HG03108 (cell line): ENCODE measurements at regions not wholly inside any gene's neighbourhood (a gene's known extent, or its start where the extent isn't known, plus 50 kb on each side); places are given as distances from the start of the nearest gene placed in this dataset.

Source experiments
- ATAC-seq: cut with Tn5 transposase; IDR thresholded peaks from one replicate; pipeline ENCODE4 v1.9.1; 2021; ENCODE audit warnings: moderate library complexity; ENCODE audit not compliant: unreplicated experiment

- ATAC-seq, result no peak
Measured at GRCh38 chr1:218863987-218864386, 309.7 kb upstream of the LYPLAL1 start.

DNA sequence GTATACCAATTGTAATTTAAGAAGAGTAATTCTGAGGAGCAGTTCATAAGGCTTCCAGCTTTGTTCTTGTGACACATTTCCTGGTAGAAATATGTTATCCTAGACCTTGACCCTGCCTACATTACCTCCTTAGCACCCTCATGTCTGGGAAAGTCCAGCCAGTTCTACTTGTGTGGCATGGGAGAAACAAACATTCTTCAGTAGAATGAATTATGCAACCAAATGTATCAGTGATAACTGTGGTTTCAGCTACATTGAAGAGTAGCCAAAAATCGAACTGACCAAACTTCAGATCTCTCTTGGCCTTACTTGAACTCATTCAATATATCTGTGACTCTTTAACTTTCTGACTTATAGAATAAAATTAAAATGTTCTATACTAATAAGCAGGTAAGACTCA lies 308.1 kb upstream of the LYPLAL1 start:
- no peak for ATAC-seq

DNA sequence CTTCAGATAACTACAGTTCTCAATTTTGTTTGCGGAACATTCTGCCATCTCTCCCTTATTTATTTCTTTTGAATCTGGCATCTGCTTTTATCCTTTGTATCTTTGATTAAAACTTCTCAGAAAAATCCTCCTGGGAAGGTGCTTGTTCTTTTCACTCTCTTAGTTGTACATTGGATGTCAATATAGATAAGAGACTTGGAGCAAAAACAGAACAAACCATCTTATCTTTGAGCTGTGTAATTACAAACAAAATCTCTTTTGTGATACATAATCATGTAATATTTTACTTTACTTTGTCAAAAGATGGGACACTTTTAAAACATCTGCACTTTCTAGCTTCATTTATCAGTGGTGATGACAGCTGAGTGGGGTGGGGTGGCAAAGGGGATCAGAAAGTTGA lies 307.2 kb upstream of the LYPLAL1 start:
- ATAC-seq, result no peak

- no peak for ATAC-seq
Measured at GRCh38 chr1:218867066-218867465, 306.6 kb upstream of the LYPLAL1 start.

DNA sequence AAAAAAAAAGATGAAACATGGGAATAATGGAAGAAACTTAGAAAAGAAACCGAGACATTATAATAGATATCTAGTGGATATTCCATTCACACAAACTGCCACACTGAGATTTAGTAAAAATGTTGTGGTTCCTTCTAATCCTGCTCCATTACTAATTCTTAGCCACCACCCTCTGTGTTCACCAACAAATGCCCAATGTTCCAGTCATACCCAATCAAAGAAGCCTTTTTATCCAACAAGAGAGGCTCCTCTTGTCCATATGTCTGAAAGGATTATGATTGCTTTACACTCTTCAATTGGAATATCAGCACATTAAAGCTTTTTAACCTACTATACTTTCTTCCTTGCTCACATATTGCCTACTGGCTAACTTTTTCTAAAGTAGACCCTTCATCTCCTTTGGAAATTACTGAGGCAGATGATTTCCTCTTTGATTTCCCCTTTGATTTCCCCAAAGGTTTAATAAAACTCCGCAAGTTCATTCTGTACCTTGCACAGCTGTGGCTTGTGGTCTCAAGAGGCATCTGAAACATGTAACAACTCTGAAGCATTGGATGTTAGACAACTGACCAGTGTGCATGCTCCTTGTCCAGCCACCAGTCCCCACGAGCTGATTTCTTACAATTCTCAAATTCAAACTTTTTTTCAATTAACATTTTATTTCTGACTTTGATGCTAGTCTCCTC lies 305.6 kb upstream of the LYPLAL1 start:
- no peak for ATAC-seq

DNA sequence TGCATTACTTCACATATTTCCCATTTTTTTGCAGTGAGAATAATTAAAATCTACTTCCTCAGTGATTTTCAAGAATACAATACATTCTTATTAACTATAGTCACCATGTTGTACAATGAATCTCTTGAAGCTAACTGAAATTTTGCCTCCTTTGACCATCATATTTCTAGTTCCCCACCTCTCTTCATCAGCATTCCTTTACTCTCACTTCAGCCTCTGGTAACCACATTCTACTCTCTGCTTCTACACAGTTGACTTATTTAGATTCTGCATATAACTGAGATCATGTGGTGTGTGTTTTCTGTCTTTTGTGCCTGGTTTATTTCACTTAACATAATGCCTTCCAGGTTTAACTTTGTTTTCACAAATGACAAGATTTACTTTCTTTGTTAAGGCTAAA lies 304.4 kb upstream of the LYPLAL1 start:
- ATAC-seq, result no peak

- ATAC-seq, result no peak
Measured at GRCh38 chr1:218872026-218872425, 301.7 kb upstream of the LYPLAL1 start.

GRCh38 chr1:218872928-218873327 lies 300.8 kb upstream of the LYPLAL1 start:
- no peak for ATAC-seq

- no peak for ATAC-seq
Measured at GRCh38 chr1:218874313-218874712, 299.4 kb upstream of the LYPLAL1 start.

DNA sequence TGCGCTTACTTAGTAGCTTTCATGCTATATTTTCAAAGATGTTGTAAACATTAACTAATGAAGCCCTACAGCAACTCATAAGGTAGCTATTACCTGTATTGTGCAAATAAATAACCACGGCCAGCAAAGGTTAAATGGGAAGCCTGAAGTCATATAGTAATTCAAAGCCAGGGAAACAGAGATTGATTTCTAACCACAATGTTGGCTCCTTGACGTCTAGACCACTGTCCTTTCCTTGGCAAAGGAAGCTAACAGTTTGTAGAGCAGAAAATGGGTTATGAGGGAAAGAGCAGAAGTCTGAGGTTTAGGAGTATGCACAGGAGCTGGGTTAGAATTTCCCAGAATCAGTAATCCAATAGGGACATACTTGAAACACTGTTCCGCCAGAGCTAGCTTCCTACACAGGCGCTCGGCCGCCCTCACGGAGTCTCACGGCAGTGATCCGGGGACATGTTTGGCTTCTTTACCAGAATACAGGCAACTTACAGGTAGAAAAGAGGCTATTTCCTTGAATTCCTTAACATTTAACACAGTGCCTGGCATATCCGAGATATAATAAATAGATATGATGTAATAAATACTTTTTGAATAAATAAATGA lies 298.8 kb upstream of the LYPLAL1 start:
- no peak for ATAC-seq

DNA sequence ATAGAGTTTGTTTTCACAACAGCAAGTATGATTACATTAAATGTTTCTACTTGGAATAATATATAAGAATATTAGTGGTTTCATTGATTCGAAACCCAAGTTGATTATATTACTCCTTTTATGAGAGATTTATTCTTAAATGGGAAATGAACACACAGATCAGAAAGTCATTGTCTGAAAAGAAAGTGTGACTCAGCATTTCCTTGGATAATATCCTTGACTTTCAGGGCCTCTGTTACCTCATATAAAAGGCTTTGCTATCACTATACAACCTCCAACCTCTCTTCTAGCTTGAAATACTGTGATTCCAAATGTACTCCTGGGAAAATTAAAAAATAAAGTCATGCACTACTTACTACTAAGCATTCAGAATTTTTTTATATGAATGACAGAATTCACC lies 295.3 kb upstream of the LYPLAL1 start:
- ATAC-seq, result no peak

GRCh38 chr1:218880484-218881060 lies 293.1 kb upstream of the LYPLAL1 start:
- ATAC-seq, result no peak

GRCh38 chr1:218882454-218882853 lies 291.2 kb upstream of the LYPLAL1 start:
- ATAC-seq, result no peak

GRCh38 chr1:218886101-218886871 lies 287.4 kb upstream of the LYPLAL1 start:
- no peak for ATAC-seq

DNA sequence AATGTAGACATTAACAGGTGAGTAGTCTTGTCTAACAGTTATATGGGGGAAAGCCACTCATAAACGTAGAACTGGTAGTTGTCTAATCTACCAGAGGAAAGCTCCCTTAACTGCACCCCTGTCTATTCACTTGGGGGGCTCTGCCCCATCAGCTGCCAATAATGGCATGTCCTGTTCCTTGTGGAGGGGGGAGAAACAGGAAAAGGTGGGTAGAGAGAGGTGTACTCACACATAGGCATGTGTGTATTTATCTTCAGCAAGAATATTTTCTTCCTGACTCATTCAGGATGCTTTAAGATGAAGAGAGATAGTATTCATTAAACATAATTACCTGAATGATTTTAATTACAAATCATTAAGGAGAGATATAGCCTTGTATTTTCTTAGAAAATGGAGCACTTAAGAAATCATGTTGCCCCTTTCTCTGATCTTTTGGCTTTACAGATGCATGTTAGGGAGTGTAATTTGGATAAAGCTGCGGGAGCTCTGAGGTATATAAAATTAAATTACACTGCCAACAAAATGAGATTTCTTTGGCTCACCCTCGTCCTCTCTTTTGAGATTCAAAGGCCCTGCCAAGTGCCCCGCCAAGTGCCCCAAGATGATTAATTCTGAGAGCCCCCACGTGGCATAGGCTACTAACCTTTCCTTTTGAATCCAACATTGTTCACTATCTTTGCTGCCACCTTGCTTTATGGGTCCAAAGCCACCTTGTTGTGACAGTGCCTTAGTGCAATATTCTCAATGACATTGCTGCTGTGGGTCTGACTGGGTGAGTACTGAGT lies 286.3 kb upstream of the LYPLAL1 start:
- ATAC-seq, result no peak

GRCh38 chr1:218890451-218890850 lies 283.2 kb upstream of the LYPLAL1 start:
- no peak for ATAC-seq

DNA sequence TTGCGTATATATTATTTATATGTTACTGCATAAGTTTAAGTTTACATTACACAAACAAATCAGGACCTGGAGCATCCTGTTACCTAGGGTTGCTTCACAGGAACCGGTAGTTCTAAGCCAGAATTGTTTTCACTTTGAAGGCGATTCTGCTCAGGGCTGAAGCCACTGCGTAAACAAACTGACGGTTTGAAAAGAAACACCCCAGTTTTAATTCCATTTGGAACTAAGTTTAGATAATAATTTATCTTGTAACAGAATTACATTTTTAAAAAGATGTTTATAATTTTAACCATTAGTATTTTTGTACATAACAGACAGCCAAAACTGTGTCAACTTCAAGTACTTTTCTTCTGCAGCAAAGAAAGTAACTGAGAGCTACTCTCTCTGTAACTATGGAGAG lies 282.1 kb upstream of the LYPLAL1 start:
- no peak for ATAC-seq

DNA sequence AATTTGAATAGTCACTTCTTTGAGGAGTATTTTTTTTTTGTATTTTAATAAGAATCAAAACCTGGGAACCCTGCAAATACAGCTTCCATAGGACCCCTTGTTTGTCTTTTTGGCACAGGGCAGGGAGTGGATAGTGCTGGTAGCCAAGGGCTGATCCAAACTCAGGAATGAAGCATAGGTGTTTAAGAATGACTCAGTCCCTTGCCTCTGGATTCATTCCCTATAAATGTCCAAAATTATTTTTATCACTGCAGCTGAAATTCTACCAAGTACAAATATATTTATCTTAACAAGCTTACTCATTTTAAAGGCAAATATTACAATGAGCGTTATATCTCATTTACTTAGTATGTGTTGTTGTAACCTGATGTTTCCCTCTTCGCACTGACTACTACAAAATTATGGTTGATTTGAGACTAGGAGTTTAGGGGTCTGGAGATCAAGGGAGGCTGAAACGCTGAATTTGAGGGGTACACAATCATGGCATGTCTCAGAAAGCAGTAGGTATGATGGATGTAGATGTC lies 278.6 kb upstream of the LYPLAL1 start:
- ATAC-seq, result no peak

DNA sequence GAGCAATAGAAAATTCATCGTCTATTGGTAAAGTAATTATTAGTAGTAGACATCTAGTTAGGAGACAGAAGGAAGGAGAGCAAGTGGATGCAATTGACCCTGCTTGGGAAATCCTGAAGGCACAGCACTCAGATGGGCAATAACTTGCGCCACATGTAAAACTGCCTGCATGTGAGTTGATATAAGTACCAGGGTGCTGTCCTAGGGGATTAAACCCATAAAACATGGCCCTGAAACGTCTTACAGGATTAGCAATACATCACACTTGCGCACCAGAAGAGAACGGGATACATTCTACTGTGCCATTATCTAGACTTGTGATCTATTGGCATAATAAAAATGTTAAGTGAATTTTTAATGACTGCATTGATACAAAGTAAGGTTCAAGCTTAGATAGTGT lies 277.5 kb upstream of the LYPLAL1 start:
- no peak for ATAC-seq

- no peak for ATAC-seq
Measured at GRCh38 chr1:218898921-218899320, 274.8 kb upstream of the LYPLAL1 start.

GRCh38 chr1:218900615-218901014 lies 273.1 kb upstream of the LYPLAL1 start:
- no peak for ATAC-seq
